ENCODE measurements at regions not wholly inside any gene's neighbourhood (a gene's known extent, or its start where the extent isn't known, plus 50 kb on each side); places are given as distances from the start of the nearest gene placed in this dataset.

GRCh38 chr6:128663238-128663637, 142.8 kb upstream of the PTPRK start:
- TF ChIP-seq REST (IDR thresholded peaks at IDR 0.05; ENCODE audit: insufficient replicate concordance, low read depth) (no peak), GABPA (IDR thresholded peaks at IDR 0.05; ENCODE audit: low read depth) (no peak), CTCF (IDR thresholded peaks at IDR 0.05; ENCODE audit: insufficient read depth, low read length) (no peak), POLR2AphosphoS5 (IDR thresholded peaks at IDR 0.05; ENCODE audit: low read depth) (no peak)
